Ishikawa (cell line): ENCODE measurements at regions not wholly inside any gene's neighbourhood (a gene's known extent, or its start where the extent isn't known, plus 50 kb on each side); places are given as distances from the start of the nearest gene placed in this dataset.

Experiments used
- CEBPB ChIP-seq: IDR thresholded peaks from 2 replicates; pipeline ENCODE4 v1.6.1; 2012
- CREB1 ChIP-seq: IDR thresholded peaks from 2 replicates; pipeline ENCODE4 v1.6.1; 2012; ENCODE audit warnings: low read depth
- EGR1 ChIP-seq: IDR thresholded peaks from 2 replicates; pipeline ENCODE4 v1.6.1; 2012
- EP300 ChIP-seq: IDR thresholded peaks from 2 replicates; pipeline ENCODE4 v1.6.1; 2012; ENCODE audit warnings: borderline replicate concordance
- FOXM1 ChIP-seq: IDR thresholded peaks from 2 replicates; pipeline ENCODE4 v1.6.1; 2012; ENCODE audit warnings: low read depth, borderline replicate concordance
- NFIC ChIP-seq: IDR thresholded peaks from 2 replicates; pipeline ENCODE4 v1.6.1; 2012
- RAD21 ChIP-seq: IDR thresholded peaks from 2 replicates; pipeline ENCODE4 v1.6.1; 2012; ENCODE audit warnings: low read depth
- TAF1 ChIP-seq: IDR thresholded peaks from 2 replicates; pipeline ENCODE4 v1.6.1; 2012; ENCODE audit warnings: low read depth, mild to moderate bottlenecking
- TCF12 ChIP-seq: IDR thresholded peaks from 2 replicates; pipeline ENCODE4 v1.6.1; 2012; ENCODE audit warnings: low read depth
- TEAD4 ChIP-seq: IDR thresholded peaks from 2 replicates; pipeline ENCODE4 v1.6.1; 2012
- YY1 ChIP-seq: IDR thresholded peaks from 2 replicates; pipeline ENCODE4 v1.6.1; 2012; ENCODE audit warnings: low read depth
- ZBTB7A ChIP-seq: IDR thresholded peaks from 2 replicates; pipeline ENCODE4 v1.6.1; 2012; ENCODE audit warnings: low read depth
- TF ChIP-seq, protein P1 (sequence below): IDR thresholded peaks from 2 replicates; pipeline ENCODE4 v1.6.1; 2012; ENCODE audit warnings: low read depth, mild to moderate bottlenecking
- TF ChIP-seq, protein P2 (sequence below): IDR thresholded peaks from 2 replicates; pipeline ENCODE4 v1.6.1; 2012
- TF ChIP-seq, protein P3 (sequence below): IDR thresholded peaks from 2 replicates; pipeline ENCODE4 v1.6.1; 2012

DNA sequence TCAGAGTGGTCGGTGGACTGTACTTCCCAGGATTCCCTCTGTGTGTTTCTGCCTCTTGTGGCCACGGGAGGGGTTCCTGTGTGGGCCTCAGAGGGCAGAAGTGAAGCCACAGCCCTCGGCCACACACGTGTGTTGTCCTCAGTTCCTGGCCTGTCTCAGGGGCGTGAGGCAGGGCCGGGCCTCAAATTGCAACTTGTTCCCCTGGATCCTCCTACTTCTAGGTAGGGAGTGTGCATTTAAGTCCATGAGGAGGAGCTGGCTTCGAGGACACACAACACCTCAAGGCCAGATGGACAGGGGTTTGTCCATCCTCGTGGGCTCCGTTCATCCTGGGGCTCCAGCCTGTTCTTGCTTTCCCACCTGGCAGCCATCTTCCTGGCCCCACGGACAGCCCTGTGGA is 573.0 kb downstream of the TBC1D22A start:
- TF ChIP-seq, protein P1, sequence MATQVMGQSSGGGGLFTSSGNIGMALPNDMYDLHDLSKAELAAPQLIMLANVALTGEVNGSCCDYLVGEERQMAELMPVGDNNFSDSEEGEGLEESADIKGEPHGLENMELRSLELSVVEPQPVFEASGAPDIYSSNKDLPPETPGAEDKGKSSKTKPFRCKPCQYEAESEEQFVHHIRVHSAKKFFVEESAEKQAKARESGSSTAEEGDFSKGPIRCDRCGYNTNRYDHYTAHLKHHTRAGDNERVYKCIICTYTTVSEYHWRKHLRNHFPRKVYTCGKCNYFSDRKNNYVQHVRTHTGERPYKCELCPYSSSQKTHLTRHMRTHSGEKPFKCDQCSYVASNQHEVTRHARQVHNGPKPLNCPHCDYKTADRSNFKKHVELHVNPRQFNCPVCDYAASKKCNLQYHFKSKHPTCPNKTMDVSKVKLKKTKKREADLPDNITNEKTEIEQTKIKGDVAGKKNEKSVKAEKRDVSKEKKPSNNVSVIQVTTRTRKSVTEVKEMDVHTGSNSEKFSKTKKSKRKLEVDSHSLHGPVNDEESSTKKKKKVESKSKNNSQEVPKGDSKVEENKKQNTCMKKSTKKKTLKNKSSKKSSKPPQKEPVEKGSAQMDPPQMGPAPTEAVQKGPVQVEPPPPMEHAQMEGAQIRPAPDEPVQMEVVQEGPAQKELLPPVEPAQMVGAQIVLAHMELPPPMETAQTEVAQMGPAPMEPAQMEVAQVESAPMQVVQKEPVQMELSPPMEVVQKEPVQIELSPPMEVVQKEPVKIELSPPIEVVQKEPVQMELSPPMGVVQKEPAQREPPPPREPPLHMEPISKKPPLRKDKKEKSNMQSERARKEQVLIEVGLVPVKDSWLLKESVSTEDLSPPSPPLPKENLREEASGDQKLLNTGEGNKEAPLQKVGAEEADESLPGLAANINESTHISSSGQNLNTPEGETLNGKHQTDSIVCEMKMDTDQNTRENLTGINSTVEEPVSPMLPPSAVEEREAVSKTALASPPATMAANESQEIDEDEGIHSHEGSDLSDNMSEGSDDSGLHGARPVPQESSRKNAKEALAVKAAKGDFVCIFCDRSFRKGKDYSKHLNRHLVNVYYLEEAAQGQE, result no peak
- TF ChIP-seq NFIC, result no peak
- TF ChIP-seq ZBTB7A, result no peak
- TF ChIP-seq EGR1, result no peak
- no peak for TF ChIP-seq TCF12
- TF ChIP-seq TAF1, result no peak
- no peak for TF ChIP-seq EP300
- TF ChIP-seq CEBPB, result no peak
- TF ChIP-seq TEAD4, result no peak

DNA sequence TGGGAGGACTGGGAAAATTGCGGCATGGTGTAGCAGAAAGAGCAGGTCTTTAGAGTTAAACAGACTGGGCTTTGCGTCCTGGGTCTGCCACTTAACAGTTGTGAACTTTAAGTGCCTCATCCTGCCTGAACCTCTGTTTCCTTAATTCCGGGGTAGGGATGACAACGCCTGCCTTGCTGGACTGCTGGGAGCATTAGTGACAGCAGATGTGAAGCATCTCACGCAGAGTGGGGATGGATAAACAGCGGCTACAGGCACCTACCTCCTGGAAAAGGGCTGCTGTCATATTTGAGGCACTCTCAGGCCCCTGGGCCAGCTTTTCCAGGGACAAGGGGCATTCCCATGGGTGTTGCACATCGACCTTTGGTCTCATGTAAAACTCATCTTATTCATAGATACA is 572.2 kb downstream of the TBC1D22A start:
- no peak for TF ChIP-seq YY1
- TF ChIP-seq RAD21, result no peak
- TF ChIP-seq CREB1, result no peak
- no peak for TF ChIP-seq CEBPB
- TF ChIP-seq TAF1, result no peak
- no peak for TF ChIP-seq TCF12

DNA sequence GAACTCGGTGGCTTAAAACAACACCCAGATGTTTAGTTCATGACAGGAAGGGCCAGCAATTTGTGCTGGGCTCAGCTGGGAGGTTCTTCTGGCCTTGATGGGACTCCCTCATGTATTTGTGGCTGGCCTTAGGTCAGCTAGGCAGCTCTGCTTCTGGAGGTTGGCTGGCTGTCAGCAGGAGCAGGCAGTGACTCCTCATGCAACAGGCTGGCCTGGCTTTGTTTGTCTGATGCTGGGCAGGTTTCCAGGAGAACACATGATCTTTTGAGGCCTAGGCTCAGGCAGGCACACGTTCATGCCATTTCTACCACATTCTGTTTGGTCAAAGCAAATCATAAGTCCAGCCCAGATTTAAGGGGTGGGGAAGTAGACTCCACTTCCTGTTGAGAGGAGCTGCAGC is 571.2 kb downstream of the TBC1D22A start:
- TF ChIP-seq TAF1 (no peak), TCF12 (no peak), CEBPB (no peak), EP300 (no peak), EGR1 (no peak), ZBTB7A (no peak), YY1 (no peak), CREB1 (no peak), RAD21 (no peak)
- TF ChIP-seq, protein P1, result no peak
- TF ChIP-seq, protein P2, sequence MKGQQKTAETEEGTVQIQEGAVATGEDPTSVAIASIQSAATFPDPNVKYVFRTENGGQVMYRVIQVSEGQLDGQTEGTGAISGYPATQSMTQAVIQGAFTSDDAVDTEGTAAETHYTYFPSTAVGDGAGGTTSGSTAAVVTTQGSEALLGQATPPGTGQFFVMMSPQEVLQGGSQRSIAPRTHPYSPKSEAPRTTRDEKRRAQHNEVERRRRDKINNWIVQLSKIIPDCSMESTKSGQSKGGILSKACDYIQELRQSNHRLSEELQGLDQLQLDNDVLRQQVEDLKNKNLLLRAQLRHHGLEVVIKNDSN, result no peak

DNA sequence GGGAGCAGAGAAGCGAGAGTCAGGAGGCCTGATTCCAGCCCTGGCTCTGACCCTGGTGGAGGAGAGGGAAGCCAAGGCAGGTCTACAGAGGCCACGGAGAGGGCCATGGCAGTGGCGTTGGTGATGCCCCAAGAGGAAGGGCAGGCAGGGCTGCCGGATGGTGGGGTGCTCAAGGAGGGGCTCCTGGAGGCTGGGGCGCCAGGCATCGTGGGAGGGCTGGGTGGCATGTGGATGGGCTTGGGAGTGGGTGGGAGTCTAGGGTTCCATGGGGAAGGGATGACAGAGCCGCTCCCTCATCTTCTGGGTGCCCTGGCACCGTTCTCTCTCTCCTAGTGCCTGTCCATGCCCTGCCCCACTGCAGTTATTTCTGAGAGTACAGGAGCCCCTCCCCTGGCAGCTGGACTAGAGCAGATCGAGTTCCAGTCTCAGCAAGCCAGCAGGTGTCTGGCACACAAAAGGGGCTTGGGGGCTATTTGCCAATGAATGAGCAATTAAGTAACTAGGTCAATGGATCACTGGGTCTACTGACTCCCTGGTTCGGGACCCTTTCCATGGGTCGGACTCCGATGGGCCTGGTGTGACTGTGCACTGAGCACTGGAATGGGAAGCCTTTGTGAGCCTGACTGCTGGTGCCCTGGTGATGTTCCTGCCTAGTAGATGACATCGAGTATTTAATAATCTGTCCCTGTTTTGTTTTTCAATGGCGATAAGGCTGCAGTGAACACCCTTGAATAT is 570.0 kb downstream of the TBC1D22A start:
- no peak for TF ChIP-seq FOXM1
- no peak for TF ChIP-seq ZBTB7A
- no peak for TF ChIP-seq CEBPB
- TF ChIP-seq TEAD4, result no peak
- no peak for TF ChIP-seq YY1
- TF ChIP-seq EP300, result no peak

DNA sequence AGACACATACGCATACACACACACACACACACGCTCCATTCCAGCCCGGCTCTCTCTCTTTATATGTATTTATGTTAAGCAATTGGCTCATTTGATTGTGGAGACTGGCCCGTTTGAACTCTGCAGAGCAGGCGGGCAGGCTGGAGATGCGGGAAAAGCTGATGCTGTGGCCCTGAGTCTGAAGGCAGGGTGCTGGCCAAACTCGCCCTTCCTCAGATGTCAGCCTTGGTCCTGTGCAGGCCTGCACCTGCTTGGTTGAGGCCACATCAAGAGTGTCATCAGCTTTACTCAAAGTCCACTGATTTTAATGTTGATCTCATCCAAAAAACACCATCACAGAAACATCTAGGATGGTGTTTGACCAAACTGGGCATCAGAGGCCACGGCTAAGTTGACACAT is 569.3 kb downstream of the TBC1D22A start:
- TF ChIP-seq CEBPB, result no peak
- no peak for TF ChIP-seq RAD21
- no peak for TF ChIP-seq FOXM1
- TF ChIP-seq, protein P3, sequence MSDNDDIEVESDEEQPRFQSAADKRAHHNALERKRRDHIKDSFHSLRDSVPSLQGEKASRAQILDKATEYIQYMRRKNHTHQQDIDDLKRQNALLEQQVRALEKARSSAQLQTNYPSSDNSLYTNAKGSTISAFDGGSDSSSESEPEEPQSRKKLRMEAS, result no peak

DNA sequence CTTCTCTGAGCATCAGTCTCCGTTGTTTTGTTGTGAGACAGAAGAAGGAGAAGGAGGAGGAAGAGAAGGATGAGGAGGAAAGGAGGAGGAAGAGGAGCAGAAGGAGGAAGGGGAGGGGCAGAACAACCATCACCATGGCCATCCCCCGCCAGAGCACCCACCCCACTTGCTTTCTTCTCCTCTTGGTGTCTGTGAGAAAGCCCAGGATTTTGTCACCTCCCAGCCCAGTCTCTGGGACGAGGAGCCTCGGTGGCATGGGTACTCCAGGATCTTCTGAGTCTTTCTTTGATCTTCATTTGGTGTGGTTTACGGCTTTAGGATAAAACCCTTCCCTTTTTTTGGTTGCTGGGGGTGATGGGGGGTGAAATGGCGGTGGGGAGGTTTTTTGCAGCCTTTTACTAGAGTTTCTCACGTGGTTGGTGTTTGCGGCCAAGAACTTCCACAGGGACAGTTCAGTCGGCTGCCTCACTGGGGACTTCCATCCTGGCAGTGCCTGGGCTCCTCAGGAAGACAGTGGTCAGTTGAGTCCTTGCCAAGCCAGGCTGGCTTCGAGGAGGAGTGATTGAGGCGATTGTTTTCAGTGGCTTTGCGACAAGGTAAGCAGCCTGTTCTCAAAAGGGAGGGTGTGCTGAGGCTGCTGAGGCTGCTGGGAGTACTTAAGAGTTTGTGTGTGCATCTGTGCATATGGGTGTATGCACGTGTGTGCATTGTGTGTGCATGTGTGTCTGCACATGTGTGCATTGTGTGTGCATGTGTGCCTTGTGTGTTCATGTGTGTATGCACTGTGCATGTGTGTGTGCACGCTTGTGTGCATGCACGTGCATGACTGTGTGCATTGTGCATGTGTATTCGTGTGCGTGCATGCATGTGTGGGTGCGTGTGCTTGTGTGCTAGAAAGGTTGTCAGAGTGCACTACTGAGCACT is 567.5 kb downstream of the TBC1D22A start:
- no peak for TF ChIP-seq EGR1
- no peak for TF ChIP-seq TEAD4
- TF ChIP-seq FOXM1, result no peak
- TF ChIP-seq CREB1, result no peak
- TF ChIP-seq, protein P2, result no peak
- TF ChIP-seq YY1, result no peak
- no peak for TF ChIP-seq NFIC
- no peak for TF ChIP-seq CEBPB
- no peak for TF ChIP-seq TCF12
- TF ChIP-seq RAD21, result no peak
- no peak for TF ChIP-seq TAF1
- TF ChIP-seq, protein P1, result no peak
- TF ChIP-seq, protein P3, result no peak
- no peak for TF ChIP-seq ZBTB7A
- TF ChIP-seq EP300, result no peak
